ENCODE measurements at regions not wholly inside any gene's neighbourhood (a gene's known extent, or its start where the extent isn't known, plus 50 kb on each side); places are given as distances from the start of the nearest gene placed in this dataset.

DNA sequence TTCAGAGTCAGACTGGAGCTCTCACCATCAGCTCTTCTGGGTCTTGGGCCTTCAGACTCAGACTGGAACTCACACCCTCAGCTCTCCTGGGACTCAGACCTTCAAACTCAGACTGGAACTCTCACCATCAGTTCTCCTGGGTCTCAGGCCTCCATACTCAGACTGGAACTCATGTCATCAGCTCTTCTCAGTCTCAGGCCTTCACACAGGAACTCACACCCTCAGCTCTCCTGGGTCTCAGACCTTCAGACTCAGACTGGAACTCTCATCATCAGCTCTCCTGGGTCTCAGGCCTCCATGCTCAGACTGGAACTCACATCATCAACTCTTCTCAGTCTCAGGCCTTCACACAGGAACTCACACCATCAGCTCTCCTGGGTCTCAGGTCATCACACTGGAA, 147.2 kb upstream of the MXRA5 start:
- TF ChIP-seq CTCF (IDR thresholded peaks at IDR 0.05) (no peak), EZH2 (IDR thresholded peaks at IDR 0.05) (no peak)
